B cell (primary cell): ENCODE measurements at regions not wholly inside any gene's neighbourhood (a gene's known extent, or its start where the extent isn't known, plus 50 kb on each side); places are given as distances from the start of the nearest gene placed in this dataset.

ENCODE experiments used
- ATAC-seq: fragments of 200-7000 bp; cut with Tn5 transposase; one replicate; pipeline ENCODE4 v1.10.0; 2021; ENCODE audit warnings: low read depth, mild to moderate bottlenecking, moderate number of reproducible peaks, moderate library complexity
- CTCF ChIA-PET: fragments of 350-600 bp; sonication (Branson Sonifier 250); formaldehyde crosslinking; loops from one replicate; lab custom pipeline; 2021; ENCODE audit warnings: antibody characterized with exemption, inconsistent platforms; lab: Charles Lee
- POLR2A ChIA-PET: fragments of 350-600 bp; sonication (Branson Sonifier 250); formaldehyde crosslinking; loops from one replicate; lab custom pipeline; 2021; ENCODE audit warnings: antibody characterized with exemption; lab: Charles Lee
- DNase-seq: peaks from one replicate; pipeline ENCODE4 v3.0.0; 2013
- H2AFZ ChIP-seq: 2 replicates; pipeline ENCODE4 v1.6.1; 2012; ENCODE audit warnings: mild to moderate bottlenecking, low read depth, low read length; ENCODE audit not compliant: insufficient read depth, poor library complexity, severe bottlenecking
- H3K27ac ChIP-seq, 2 donors: 1 replicate in 1 of 2; 2 replicates in 1 of 2; pipeline ENCODE4 v1.5.1; 2012 to 2013; ENCODE audit warnings: low read length in 2 of 2, mild to moderate bottlenecking in 2 of 2, moderate library complexity in 1 of 2
- H3K27me3 ChIP-seq, 4 experiments: fragments of 200-600 bp in 1 of 4; sonication (generic) in 1 of 4; replicated peaks in 1 of 4; 1 replicate in 2 of 4; 2 replicates in 2 of 4; pipeline versions ENCODE4 v1.6.1 to v1.7.0; 2013 to 2016; ENCODE audit warnings: low read length in 3 of 4, mild to moderate bottlenecking in 2 of 4, mixed read lengths in 1 of 4, moderate library complexity in 1 of 4; ENCODE audit not compliant: insufficient read depth in 4 of 4, control insufficient read depth in 3 of 4; ENCODE audit errors: control extremely low read depth in 1 of 4
- H3K36me3 ChIP-seq, 2 experiments: replicated peaks in 1 of 2; 1 replicate in 1 of 2; 2 replicates in 1 of 2; pipeline versions ENCODE4 v1.6.1 to v1.7.1; 2013; ENCODE audit warnings: low read length in 1 of 2; ENCODE audit not compliant: insufficient read depth in 2 of 2, control insufficient read depth in 1 of 2; ENCODE audit errors: control extremely low read depth in 1 of 2, extremely low read depth in 1 of 2
- H3K4me1 ChIP-seq, 2 donors: fragments of 200-600 bp in 1 of 2; sonication (generic) in 1 of 2; 1 replicate in 1 of 2; 2 replicates in 1 of 2; pipeline versions ENCODE4 v1.5.1 to v1.6.1; 2013 to 2017; ENCODE audit warnings: low read length in 2 of 2; ENCODE audit not compliant: control insufficient read depth in 2 of 2, insufficient read depth in 2 of 2
- H3K4me2 ChIP-seq: replicated peaks from 2 replicates; pipeline ENCODE3; 2012; ENCODE audit warnings: mild to moderate bottlenecking, low read depth, low read length; ENCODE audit not compliant: poor library complexity, severe bottlenecking
- H3K4me3 ChIP-seq, 5 experiments: fragments of 200-600 bp in 1 of 5; sonication (generic) in 1 of 5; 1 replicate in 3 of 5; 2 replicates in 2 of 5; pipeline versions ENCODE4 v1.5.1 to v1.7.0; 2011 to 2016; ENCODE audit warnings: low read length in 4 of 5, mild to moderate bottlenecking in 4 of 5, low read depth in 2 of 5, control low read depth in 1 of 5, moderate library complexity in 1 of 5; ENCODE audit not compliant: insufficient read depth in 1 of 5; ENCODE audit errors: control extremely low read depth in 1 of 5, extremely low read depth in 1 of 5
- H3K79me2 ChIP-seq: fragments of 200-600 bp; sonication (generic); one replicate; pipeline ENCODE4 v1.6.0; 2016; ENCODE audit warnings: low read length; ENCODE audit not compliant: control insufficient read depth, insufficient read depth
- H3K9ac ChIP-seq: fragments of 200-600 bp; sonication (generic); 2 replicates; pipeline ENCODE4 v1.6.1; 2017; ENCODE audit warnings: mild to moderate bottlenecking, low read length, moderate library complexity
- H3K9me3 ChIP-seq, 3 donors: one replicate each; pipeline versions ENCODE4 v1.6.1 to v1.7.1; 2013; ENCODE audit warnings: low read length in 2 of 3; ENCODE audit not compliant: control insufficient read depth in 2 of 3, insufficient read depth in 1 of 3; ENCODE audit errors: control extremely low read depth in 1 of 3
- H4K20me1 ChIP-seq: 2 replicates; pipeline ENCODE4 v1.6.0; 2012; ENCODE audit warnings: mild to moderate bottlenecking, low read length; ENCODE audit not compliant: insufficient read depth, control insufficient read depth, poor library complexity, severe bottlenecking
- H3K27ac Mint-ChIP-seq: one replicate; pipeline ENCODE4 v1.8.0; 2021; ENCODE audit warnings: mixed read lengths
- H3K27me3 Mint-ChIP-seq: one replicate; pipeline ENCODE4 v1.8.0; 2021; ENCODE audit warnings: mixed read lengths
- H3K4me1 Mint-ChIP-seq: one replicate; pipeline ENCODE4 v1.8.0; 2021; ENCODE audit warnings: mixed read lengths
- H3K4me3 Mint-ChIP-seq: one replicate; pipeline ENCODE4 v1.8.0; 2021; ENCODE audit warnings: mixed read lengths
- H3K9me3 Mint-ChIP-seq: one replicate; pipeline ENCODE4 v1.8.0; 2022; ENCODE audit warnings: mixed read lengths; ENCODE audit not compliant: insufficient read depth
- EZH2 ChIP-seq: IDR thresholded peaks from 2 replicates; pipeline ENCODE4 v1.6.1; 2012; ENCODE audit warnings: borderline replicate concordance, low read depth, mild to moderate bottlenecking, moderate library complexity, low read length; ENCODE audit not compliant: insufficient read depth, poor library complexity, severe bottlenecking
- WGBS: methylation state at CpG from one replicate; pipeline ENCODE4 v1.1.5; 2013; ENCODE audit warnings: missing lambda C conversion rate; ENCODE audit not compliant: insufficient coverage; 5-methylcytosine and 5-hydroxymethylcytosine counted together
- intact Hi-C: fragments of 100-400 bp; cut with micrococcal nuclease; formaldehyde crosslinking; loops from one replicate; pipeline ENCODE4 v1.10.0; 2022
- TF ChIP-seq, protein P1 (sequence below): fragments of 200-600 bp; IDR thresholded peaks from one replicate; pipeline ENCODE4 v1.8.0; 2022; ENCODE audit warnings: antibody characterized with exemption, mild to moderate bottlenecking

DNA sequence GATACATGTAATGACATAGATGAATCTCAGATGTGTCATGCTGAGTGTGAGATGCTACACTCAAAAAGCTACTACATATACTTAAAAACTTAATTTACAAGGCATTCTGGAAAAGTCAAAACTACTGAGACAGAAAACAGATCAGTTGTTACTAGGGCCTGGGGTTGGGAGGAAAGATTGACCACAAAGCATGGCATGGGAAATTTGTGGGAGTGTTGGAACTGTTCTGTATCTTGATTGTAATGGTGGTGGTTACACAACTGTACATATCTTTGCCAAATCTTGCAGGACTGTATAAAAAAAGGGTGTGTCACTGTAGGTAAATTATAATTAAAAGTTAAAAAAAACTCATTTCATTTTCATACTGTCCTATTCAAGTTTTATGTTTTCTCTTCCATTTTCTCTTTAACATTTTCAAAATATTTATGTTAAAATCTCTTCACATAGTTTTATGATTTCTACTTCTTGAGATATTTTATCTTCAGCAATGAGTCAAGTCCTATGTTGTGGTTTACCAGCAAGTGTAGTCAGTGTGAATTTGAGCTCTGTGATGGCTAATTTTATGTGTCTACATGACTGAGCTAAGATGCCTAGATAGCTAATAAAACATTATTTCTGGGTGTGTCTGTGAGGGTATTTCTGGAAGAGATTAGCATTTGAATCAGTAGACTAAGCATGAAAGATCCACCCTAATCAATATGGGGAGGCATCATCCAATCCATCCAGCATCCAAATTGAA is 58.6 kb upstream of the VRK2 start:
- peaks cover 5% of the 10 kb centered on the region for H3K4me1 Mint-ChIP-seq
- no peak overlapping the region for H3K4me3 Mint-ChIP-seq
- Histone ChIP-seq H3K9me3 (peaks cover 0 to 4% (median 0%) of the 10 kb centered on the region in 3 donors), H4K20me1 (no peaks in the 10 kb centered on the region), H3K27ac (no peak overlapping the region), H2AFZ (no peak overlapping the region), H3K27me3 (no peaks in the 10 kb centered on the region), H3K36me3 (no peaks in the 10 kb centered on the region), H3K79me2 (no peaks in the 10 kb centered on the region), H3K9ac (no peak overlapping the region), H3K4me1 (peaks cover 0 to 5% of the 10 kb centered on the region in 2 donors), H3K4me3 (no peak overlapping the region), H3K4me2 (no peak overlapping the region)
- no peak overlapping the region for H3K27ac Mint-ChIP-seq
- intact Hi-C loops = no loop called here
- POLR2A ChIA-PET = no interaction called here
- H3K27me3 Mint-ChIP-seq = no peaks in the 10 kb centered on the region
- H3K9me3 Mint-ChIP-seq = no peaks in the 10 kb centered on the region
- ATAC-seq = no peak
- DNase-seq = no peak
- CTCF ChIA-PET = no interaction called here
- TF ChIP-seq, protein P1, sequence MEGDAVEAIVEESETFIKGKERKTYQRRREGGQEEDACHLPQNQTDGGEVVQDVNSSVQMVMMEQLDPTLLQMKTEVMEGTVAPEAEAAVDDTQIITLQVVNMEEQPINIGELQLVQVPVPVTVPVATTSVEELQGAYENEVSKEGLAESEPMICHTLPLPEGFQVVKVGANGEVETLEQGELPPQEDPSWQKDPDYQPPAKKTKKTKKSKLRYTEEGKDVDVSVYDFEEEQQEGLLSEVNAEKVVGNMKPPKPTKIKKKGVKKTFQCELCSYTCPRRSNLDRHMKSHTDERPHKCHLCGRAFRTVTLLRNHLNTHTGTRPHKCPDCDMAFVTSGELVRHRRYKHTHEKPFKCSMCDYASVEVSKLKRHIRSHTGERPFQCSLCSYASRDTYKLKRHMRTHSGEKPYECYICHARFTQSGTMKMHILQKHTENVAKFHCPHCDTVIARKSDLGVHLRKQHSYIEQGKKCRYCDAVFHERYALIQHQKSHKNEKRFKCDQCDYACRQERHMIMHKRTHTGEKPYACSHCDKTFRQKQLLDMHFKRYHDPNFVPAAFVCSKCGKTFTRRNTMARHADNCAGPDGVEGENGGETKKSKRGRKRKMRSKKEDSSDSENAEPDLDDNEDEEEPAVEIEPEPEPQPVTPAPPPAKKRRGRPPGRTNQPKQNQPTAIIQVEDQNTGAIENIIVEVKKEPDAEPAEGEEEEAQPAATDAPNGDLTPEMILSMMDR = no peak
- no peak for TF ChIP-seq EZH2

- Histone ChIP-seq H3K27ac (no peak overlapping the region), H3K9me3 (peaks cover 0 to 4% (median 0%) of the 10 kb centered on the region in 3 donors), H2AFZ (no peak overlapping the region), H3K9ac (no peak overlapping the region), H3K79me2 (no peaks in the 10 kb centered on the region), H3K36me3 (no peaks in the 10 kb centered on the region), H3K27me3 (no peaks in the 10 kb centered on the region), H4K20me1 (no peaks in the 10 kb centered on the region), H3K4me1 (peaks cover 0 to 5% of the 10 kb centered on the region in 2 donors), H3K4me3 (no peak overlapping the region), H3K4me2 (no peak overlapping the region)
- ChIA-PET POLR2A (interaction anchor here (0.6 kb wide), 1 partner anchor 8 kb away, joined by 3 read pairs; no protein-coding TSS in a partner anchor), CTCF (interaction anchor here (0.7 kb wide), 1 partner anchor 538 kb away, joined by 4 read pairs; no protein-coding TSS in a partner anchor)
- no CpG with 5 or more reads among the region's 2 CpGs for WGBS
- Mint-ChIP-seq H3K4me3 (no peak overlapping the region), H3K27me3 (no peaks in the 10 kb centered on the region), H3K9me3 (no peaks in the 10 kb centered on the region), H3K4me1 (peaks cover 5% of the 10 kb centered on the region), H3K27ac (no peak overlapping the region)
- TF ChIP-seq EZH2 = no peak
- TF ChIP-seq, protein P1 = no peak
- no peak for DNase-seq
- no peak for ATAC-seq
- intact Hi-C loops = no loop called here
These were observed 56.4 kb upstream of the VRK2 start for GRCh38 chr2:57990118-57990725.
